GM12878 (cell line): ENCODE measurements at regions not wholly inside any gene's neighbourhood (a gene's known extent, or its start where the extent isn't known, plus 50 kb on each side); places are given as distances from the start of the nearest gene placed in this dataset.

Source experiments
- CEBPB ChIP-seq, 2 experiments: fragments of 150-350 bp in 1 of 2; IDR thresholded peaks; 2 replicates each; pipeline ENCODE4 v1.6.1; 2012 to 2014; ENCODE audit warnings: low read depth in 2 of 2, low read length in 2 of 2, borderline replicate concordance in 1 of 2, inconsistent platforms in 1 of 2
- CUX1 ChIP-seq: IDR thresholded peaks from 2 replicates; pipeline ENCODE4 v1.6.1; 2012; ENCODE audit warnings: improper control_type of control experiment, low read depth, low read length; ENCODE audit not compliant: insufficient replicate concordance
- E2F4 ChIP-seq: IDR thresholded peaks from 2 replicates; pipeline ENCODE4 v1.6.1; 2012; ENCODE audit warnings: low read depth, low read length, improper control_type of control experiment
- MLLT1 ChIP-seq: fragments of 450-650 bp; IDR thresholded peaks from 2 replicates; pipeline ENCODE4 v1.6.1; 2016; ENCODE audit warnings: mild to moderate bottlenecking
- PAX5 ChIP-seq: IDR thresholded peaks from 2 replicates; pipeline ENCODE4 v1.6.1; 2011; ENCODE audit warnings: low read depth, low read length, borderline replicate concordance
- PAX8 ChIP-seq: fragments of 450-650 bp; IDR thresholded peaks from 2 replicates; pipeline ENCODE4 v1.6.1; 2017; ENCODE audit warnings: mild to moderate bottlenecking, moderate library complexity
- REST ChIP-seq: IDR thresholded peaks from 2 replicates; pipeline ENCODE4 v1.6.1; 2012; ENCODE audit warnings: mild to moderate bottlenecking, low read depth, low read length
- SIX5 ChIP-seq: IDR thresholded peaks from 2 replicates; pipeline ENCODE4 v1.6.1; 2011; ENCODE audit warnings: mild to moderate bottlenecking, low read depth, low read length, moderate library complexity; ENCODE audit not compliant: severe bottlenecking
- SMAD1 ChIP-seq: fragments of 450-650 bp; IDR thresholded peaks from 2 replicates; pipeline ENCODE4 v1.6.1; 2018; ENCODE audit warnings: mild to moderate bottlenecking, low read depth; ENCODE audit not compliant: partially characterized antibody
- SMC3 ChIP-seq: IDR thresholded peaks from 2 replicates; pipeline ENCODE4 v1.6.1; 2011; ENCODE audit warnings: low read length, improper control_type of control experiment, borderline replicate concordance
- SUPT20H ChIP-seq: IDR thresholded peaks from 2 replicates; pipeline ENCODE4 v1.6.1; 2011; ENCODE audit warnings: low read depth, mild to moderate bottlenecking, low read length, moderate library complexity, borderline replicate concordance; ENCODE audit not compliant: control insufficient read depth
- TCF12 ChIP-seq: IDR thresholded peaks from 2 replicates; pipeline ENCODE4 v1.6.1; 2011; ENCODE audit warnings: low read depth, mild to moderate bottlenecking, low read length
- ZNF24 ChIP-seq: fragments of 450-650 bp; IDR thresholded peaks from 2 replicates; pipeline ENCODE4 v1.6.1; 2017; ENCODE audit warnings: antibody characterized with exemption, mild to moderate bottlenecking

- TF ChIP-seq PAX8 (no peak), SIX5 (no peak), CEBPB (IDR thresholded peaks at IDR 0.05; ENCODE audit: borderline replicate concordance in 1 of 2, low read depth in 2 of 2, low read length in 2 of 2) (no peak), SMAD1 (no peak), E2F4 (no peak), CUX1 (no peak), TCF12 (no peak), SMC3 (no peak), ZNF24 (no peak), PAX5 (no peak), REST (no peak), MLLT1 (no peak), SUPT20H (no peak)
These were observed 179.5 kb downstream of the SOX4 start (continued) for GRCh38 chr6:21772884-21773575.
